ENCODE measurements at regions not wholly inside any gene's neighbourhood (a gene's known extent, or its start where the extent isn't known, plus 50 kb on each side); places are given as distances from the start of the nearest gene placed in this dataset.
A peak's percentile ranks its signal among the peaks of the same experiment; 100 is the strongest.

- H3K36me3 ChIP-seq: no peaks in the 10 kb centered on the region
- H3K27ac ChIP-seq: peak overlapping the region in 2 of 4 donors; percentile 79 to 89
- no peak for TF ChIP-seq POLR2A (IDR thresholded peaks at IDR 0.05)
- no peak for TF ChIP-seq CTCF (IDR thresholded peaks at IDR 0.05)
- TF ChIP-seq EP300 (IDR thresholded peaks at IDR 0.05): no peak
- no peak for DNase-seq (ENCODE audit: low spot score in 2 of 2)
- no peaks in the 10 kb centered on the region for H3K9me3 ChIP-seq
- WGBS, 2 donors: 64 to 70% methylated on average over 3 of the region's 3 CpGs
- no peak overlapping the region for H3K4me3 ChIP-seq
- H3K27me3 ChIP-seq: no peaks in the 10 kb centered on the region
- H3K4me1 ChIP-seq: peaks cover 0 to 35% (median 15%) of the 10 kb centered on the region in 4 donors
Measured at GRCh38 chr2:47276061-47276460, 93.0 kb upstream of the EPCAM start.

- TF ChIP-seq CTCF (IDR thresholded peaks at IDR 0.05) (no peak), POLR2A (IDR thresholded peaks at IDR 0.05) (no peak), EP300 (IDR thresholded peaks at IDR 0.05) (no peak)
- no peak for DNase-seq (ENCODE audit: low spot score in 2 of 2)
- no peaks in the 10 kb centered on the region for H3K9me3 ChIP-seq
- 45 to 61% methylated on average over 9 to 10 of the region's 10 CpGs for WGBS, 2 donors
- peak overlapping the region; percentile 79 to 93 (median 86) for H3K27ac ChIP-seq
- no peaks in the 10 kb centered on the region for H3K36me3 ChIP-seq
- H3K4me1 ChIP-seq: peaks cover 0 to 48% (median 19%) of the 10 kb centered on the region in 4 donors
- H3K27me3 ChIP-seq: no peaks in the 10 kb centered on the region
- H3K4me3 ChIP-seq: no peak overlapping the region
Measured at GRCh38 chr2:47274054-47274782, 94.9 kb upstream of the EPCAM start.

GRCh38 chr2:47272905-47273758 lies 96.0 kb upstream of the EPCAM start:
- WGBS, 2 donors: 69 to 73% methylated on average over 18 of the region's 18 CpGs
- Histone ChIP-seq H3K36me3 (no peaks in the 10 kb centered on the region), H3K9me3 (no peaks in the 10 kb centered on the region), H3K4me1 (peaks cover 0 to 51% (median 19%) of the 10 kb centered on the region in 4 donors), H3K4me3 (peak overlapping the region in 2 of 4 donors; percentile 35 to 45), H3K27ac (peak overlapping the region; percentile 57 to 93 (median 84)), H3K27me3 (no peaks in the 10 kb centered on the region)
- DNase-seq (ENCODE audit: low spot score in 2 of 2): no peak
- TF ChIP-seq CTCF (IDR thresholded peaks at IDR 0.05) (no peak), POLR2A (IDR thresholded peaks at IDR 0.05) (no peak), EP300 (IDR thresholded peaks at IDR 0.05) (no peak)

GRCh38 chr2:47272031-47272864 lies 95.9 kb upstream of the CALM2 start:
- TF ChIP-seq POLR2A (IDR thresholded peaks at IDR 0.05) (no peak), EP300 (IDR thresholded peaks at IDR 0.05) (peak in 1 of 2 donors; percentile 49), CTCF (IDR thresholded peaks at IDR 0.05) (peak; percentile 97 to 98 (median 98))
- peak; percentile 29 to 47 for DNase-seq (ENCODE audit: low spot score in 2 of 2)
- no peaks in the 10 kb centered on the region for H3K36me3 ChIP-seq
- no peaks in the 10 kb centered on the region for H3K27me3 ChIP-seq
- peak overlapping the region; percentile 19 to 45 (median 29) for H3K4me3 ChIP-seq
- 8 to 26% methylated on average over 18 to 41 of the region's 46 CpGs for WGBS, 2 donors
- peaks cover 0 to 51% (median 19%) of the 10 kb centered on the region in 4 donors for H3K4me1 ChIP-seq
- peak overlapping the region; percentile 57 to 93 (median 84) for H3K27ac ChIP-seq
- H3K9me3 ChIP-seq: no peaks in the 10 kb centered on the region
